Endothelial cell of umbilical vein (primary cell): ENCODE measurements at regions not wholly inside any gene's neighbourhood (a gene's known extent, or its start where the extent isn't known, plus 50 kb on each side); places are given as distances from the start of the nearest gene placed in this dataset.

Experiments
- BruUV-seq: library from RNA; stranded (reverse); fragments of 400-500 nt; replicated peaks from 2 replicates; lab custom pipeline; 2021; lab: Mats Ljungman, UMichigan
- CTCF ChIA-PET: fragments of 300-600, 350-600 bp; sonication (Branson Sonifier 250); formaldehyde crosslinking; loops from one replicate; lab custom pipeline; 2021; ENCODE audit warnings: antibody characterized with exemption, inconsistent platforms; lab: Charles Lee
- POLR2A ChIA-PET: fragments of 300-600, 350-600 bp; sonication (Branson Sonifier 250); formaldehyde crosslinking; loops from one replicate; lab custom pipeline; 2021; ENCODE audit warnings: antibody characterized with exemption, inconsistent platforms; lab: Charles Lee
- DNase-seq: peaks from one replicate; pipeline ENCODE4 v3.0.0-alpha.2; 2011; ENCODE audit warnings: low read depth, low spot score
- FAIRE-seq: peaks from 2 replicates; lab custom pipeline; 2011; peaks lifted over from hg19 to GRCh38; lab: Jason Lieb, UNC
- H2AFZ ChIP-seq: 2 replicates; pipeline ENCODE4 v1.6.0; 2012; ENCODE audit warnings: low read depth, low read length, control low read depth, inconsistent platforms
- H3K27ac ChIP-seq: 2 replicates; pipeline ENCODE4 v1.5.1; 2011; ENCODE audit warnings: low read depth, mild to moderate bottlenecking, control low read depth, low read length, moderate library complexity; ENCODE audit not compliant: insufficient read depth
- H3K27me3 ChIP-seq, 2 experiments: 2 replicates each; pipeline versions ENCODE4 v1.6.0 to v1.6.1; 2011; ENCODE audit warnings: low read length in 2 of 2, mixed read lengths in 1 of 2; ENCODE audit not compliant: control insufficient read depth in 2 of 2, insufficient read depth in 2 of 2
- H3K36me3 ChIP-seq, 2 experiments: 2 replicates in 1 of 2; 3 replicates in 1 of 2; pipeline ENCODE4 v1.5.1; 2011; ENCODE audit warnings: low read length in 2 of 2, mild to moderate bottlenecking in 1 of 2, moderate library complexity in 1 of 2; ENCODE audit not compliant: control insufficient read depth in 2 of 2, insufficient read depth in 2 of 2; ENCODE audit errors: extremely low read depth in 1 of 2
- H3K4me1 ChIP-seq: 3 replicates; pipeline ENCODE4 v1.5.1; 2011; ENCODE audit warnings: mild to moderate bottlenecking, low read length; ENCODE audit not compliant: control insufficient read depth, insufficient read depth; ENCODE audit errors: extremely low read depth
- H3K4me2 ChIP-seq: 2 replicates; pipeline ENCODE4 v1.6.1; 2011; ENCODE audit warnings: low read length, control low read depth, mixed read lengths; ENCODE audit not compliant: insufficient read depth
- H3K4me3 ChIP-seq, 3 experiments: fragments of 200-600 bp in 1 of 3; sonication (generic), shearing (Covaris generic) in 1 of 3; replicated peaks in 1 of 3; 2 replicates each; pipeline ENCODE4 v1.5.1; 2011 to 2016; ENCODE audit warnings: control low read depth in 3 of 3, low read length in 3 of 3, mild to moderate bottlenecking in 2 of 3, inconsistent platforms in 1 of 3, low read depth in 1 of 3, moderate library complexity in 1 of 3; ENCODE audit not compliant: insufficient read depth in 1 of 3
- H3K79me2 ChIP-seq: 2 replicates; pipeline ENCODE4 v1.6.0; 2012; ENCODE audit warnings: low read length, inconsistent platforms; ENCODE audit not compliant: control insufficient read depth, insufficient read depth
- H3K9ac ChIP-seq: replicated peaks from 2 replicates; pipeline ENCODE3; 2011; ENCODE audit warnings: low read length, control low read depth; ENCODE audit not compliant: insufficient read depth; ENCODE audit errors: extremely low read depth
- H3K9me1 ChIP-seq: replicated peaks from 3 replicates; pipeline ENCODE4 v1.6.0; 2011; ENCODE audit warnings: mild to moderate bottlenecking, low read length; ENCODE audit not compliant: control insufficient read depth, insufficient read depth; ENCODE audit errors: extremely low read depth
- H3K9me3 ChIP-seq: replicated peaks from 2 replicates; pipeline ENCODE4 v1.5.1; 2012; ENCODE audit warnings: low read length, inconsistent platforms; ENCODE audit not compliant: control insufficient read depth, insufficient read depth
- H4K20me1 ChIP-seq: replicated peaks from 2 replicates; pipeline ENCODE3; 2011; ENCODE audit warnings: mild to moderate bottlenecking, low read length; ENCODE audit not compliant: control insufficient read depth, insufficient read depth; ENCODE audit errors: extremely low read depth
- CTCF ChIP-seq, 2 donors: IDR thresholded peaks; 1 replicate in 1 of 2; 2 replicates in 1 of 2; pipeline ENCODE4 v1.5.1; 2011; ENCODE audit warnings: low read length in 2 of 2, mild to moderate bottlenecking in 2 of 2, moderate library complexity in 2 of 2, control low read depth in 1 of 2, inconsistent platforms in 1 of 2, low read depth in 1 of 2; ENCODE audit not compliant: insufficient read depth in 1 of 2; ENCODE audit errors: extremely low read depth in 1 of 2
- EZH2 ChIP-seq: IDR thresholded peaks from 2 replicates; pipeline ENCODE4 v1.6.1; 2012; ENCODE audit warnings: borderline replicate concordance, low read depth, mild to moderate bottlenecking, moderate library complexity, low read length, inconsistent platforms; ENCODE audit not compliant: severe bottlenecking
- FOS ChIP-seq: IDR thresholded peaks from 2 replicates; pipeline ENCODE4 v1.6.1; 2011; ENCODE audit warnings: mild to moderate bottlenecking, low read length, moderate library complexity, borderline replicate concordance; ENCODE audit not compliant: insufficient read depth
- GATA2 ChIP-seq: IDR thresholded peaks from 2 replicates; pipeline ENCODE4 v1.7.0; 2011; ENCODE audit warnings: low read depth, mild to moderate bottlenecking, moderate library complexity, mixed read lengths, low read length; ENCODE audit not compliant: insufficient read length, insufficient read depth
- JUN ChIP-seq: IDR thresholded peaks from 2 replicates; pipeline ENCODE4 v1.6.1; 2011; ENCODE audit warnings: borderline replicate concordance, low read depth; ENCODE audit not compliant: insufficient read length, insufficient read depth
- MAX ChIP-seq: IDR thresholded peaks from 2 replicates; pipeline ENCODE4 v1.6.1; 2011; ENCODE audit not compliant: insufficient read depth, insufficient read length
- MYC ChIP-seq: IDR thresholded peaks from one replicate; pipeline ENCODE4 v1.6.1; 2011; ENCODE audit warnings: mild to moderate bottlenecking, low read depth, low read length
- POLR2A ChIP-seq: IDR thresholded peaks from 2 replicates; pipeline ENCODE4 v1.6.1; 2012; ENCODE audit warnings: low read depth, mild to moderate bottlenecking, control low read depth, low read length
- POLR2AphosphoS5 ChIP-seq: IDR thresholded peaks from 2 replicates; pipeline ENCODE4 v1.6.1; 2012; ENCODE audit warnings: low read depth, mild to moderate bottlenecking, control low read depth, low read length, moderate library complexity; ENCODE audit not compliant: insufficient read depth
- dilution Hi-C: fragments of 300-500 bp; cut with MboI; formaldehyde crosslinking; loops from one replicate; pipeline ENCODE4 v1.15.0; 2019; ENCODE audit warnings: low sequenced_read_pairs; ENCODE audit not compliant: extremely low pct_ligation_motif_present
- intact Hi-C: fragments of 100-400 bp; cut with micrococcal nuclease; formaldehyde crosslinking; loops from one replicate; pipeline ENCODE4 v1.10.0; 2022

GRCh38 chr20:56166781-56167465, 81.6 kb upstream of the MC3R start:
- Histone ChIP-seq H3K27ac (no peak overlapping the region), H3K9ac (no peak overlapping the region), H3K79me2 (no peaks in the 10 kb centered on the region), H3K27me3 (no peaks in the 10 kb centered on the region), H3K4me1 (no peaks in the 10 kb centered on the region), H3K4me2 (no peak overlapping the region), H2AFZ (no peak overlapping the region), H4K20me1 (no peaks in the 10 kb centered on the region), H3K9me1 (no peaks in the 10 kb centered on the region), H3K9me3 (no peaks in the 10 kb centered on the region), H3K36me3 (no peaks in the 10 kb centered on the region), H3K4me3 (no peak overlapping the region)
- ChIA-PET CTCF (no interaction called here), POLR2A (no interaction called here)
- dilution Hi-C loops (no loop called here), intact Hi-C loops (no loop called here)
- BruUV-seq = no TSS peak
- DNase-seq = no peak
- no peak for TF ChIP-seq FOS
- TF ChIP-seq GATA2 = no peak
- TF ChIP-seq MAX = no peak
- no peak for TF ChIP-seq POLR2AphosphoS5
- no peak for TF ChIP-seq MYC
- no peak for TF ChIP-seq EZH2
- no peak for TF ChIP-seq JUN
- no peak for TF ChIP-seq CTCF (IDR thresholded peaks at IDR 0.05; ENCODE audit: extremely low read depth in 1 of 2, insufficient read depth in 1 of 2, low read depth in 1 of 2, low read length in 2 of 2)
- TF ChIP-seq POLR2A = no peak
- no peak for FAIRE-seq
